ENCODE measurements at regions not wholly inside any gene's neighbourhood (a gene's known extent, or its start where the extent isn't known, plus 50 kb on each side); places are given as distances from the start of the nearest gene placed in this dataset.

DNA sequence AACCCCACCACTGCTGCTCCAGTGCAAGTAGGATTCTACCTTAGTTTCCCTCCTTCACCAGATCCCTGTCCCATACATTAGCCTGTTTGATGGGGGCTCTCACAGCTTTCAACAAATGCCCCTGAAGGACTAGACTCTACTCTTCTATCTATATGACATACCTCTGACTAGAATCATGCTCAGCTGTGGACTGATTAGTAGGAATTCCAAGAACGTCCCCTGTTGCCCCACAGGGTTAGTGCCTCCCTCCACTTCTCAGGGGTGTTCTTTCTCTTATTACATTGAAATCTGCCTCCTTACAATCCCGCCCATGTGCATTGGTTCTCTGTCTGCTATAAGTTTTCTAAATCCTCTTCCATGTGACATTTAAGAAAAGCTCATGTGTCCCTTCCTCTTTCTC, 375.9 kb upstream of the DUSP10 start:
- CTCF ChIA-PET = no interaction called here
- Histone ChIP-seq H3K4me3 (replicated peaks in 1 of 2; ENCODE audit: low read depth in 1 of 2, low read length in 2 of 2) (no peak overlapping the region), H3K27me3 (ENCODE audit: insufficient read depth, low read length) (no peaks in the 10 kb centered on the region), H3K27ac (ENCODE audit: low read depth, low read length) (no peak overlapping the region), H3K9me2 (ENCODE audit: insufficient read depth) (no peaks in the 10 kb centered on the region), H2AFZ (ENCODE audit: low read depth, low read length, poor library complexity, severe bottlenecking) (no peak overlapping the region), H4K20me1 (ENCODE audit: insufficient read depth) (no peaks in the 10 kb centered on the region), H3K9me3 (ENCODE audit: control insufficient read depth in 1 of 2, insufficient read depth in 1 of 2, low read depth in 1 of 2, low read length in 2 of 2) (no peaks in the 10 kb centered on the region), H3K79me2 (ENCODE audit: insufficient read depth, low read length) (no peaks in the 10 kb centered on the region), H3K36me3 (ENCODE audit: control insufficient read depth in 1 of 2, insufficient read depth in 2 of 2, low read length in 2 of 2) (no peaks in the 10 kb centered on the region), H3K9ac (ENCODE audit: low read length) (no peak overlapping the region), H3K4me1 (ENCODE audit: control insufficient read depth in 1 of 2, insufficient read depth in 2 of 2, low read length in 2 of 2) (no peaks in the 10 kb centered on the region), H3K4me2 (ENCODE audit: low read length) (no peak overlapping the region)
- ATAC-seq = no peak
- intact Hi-C loops (cut with micrococcal nuclease) = no loop called here
- POLR2A ChIA-PET = no interaction called here
- no peak for DNase-seq (ENCODE audit: low read depth, low spot score)
- RAD21 ChIA-PET (ENCODE audit: low non-redundant PET in 1 of 2, low total read pairs in 2 of 2, uncharacterized antibody in 2 of 2, unreplicated experiment in 2 of 2) = no interaction called here
- BruUV-seq (replicated peaks) = no TSS peak
- TF ChIP-seq MAX (IDR thresholded peaks at IDR 0.05) (no peak), ELF1 (IDR thresholded peaks at IDR 0.05; ENCODE audit: borderline replicate concordance, low read depth) (no peak), YY1 (IDR thresholded peaks at IDR 0.05; ENCODE audit: extremely low read depth, insufficient replicate concordance, low read depth, low read length) (no peak), RAD21 (IDR thresholded peaks at IDR 0.05; ENCODE audit: low read depth) (no peak), TCF7L2 (IDR thresholded peaks at IDR 0.05; ENCODE audit: borderline replicate concordance, extremely low read depth, insufficient read depth, insufficient read length) (no peak)

DNA sequence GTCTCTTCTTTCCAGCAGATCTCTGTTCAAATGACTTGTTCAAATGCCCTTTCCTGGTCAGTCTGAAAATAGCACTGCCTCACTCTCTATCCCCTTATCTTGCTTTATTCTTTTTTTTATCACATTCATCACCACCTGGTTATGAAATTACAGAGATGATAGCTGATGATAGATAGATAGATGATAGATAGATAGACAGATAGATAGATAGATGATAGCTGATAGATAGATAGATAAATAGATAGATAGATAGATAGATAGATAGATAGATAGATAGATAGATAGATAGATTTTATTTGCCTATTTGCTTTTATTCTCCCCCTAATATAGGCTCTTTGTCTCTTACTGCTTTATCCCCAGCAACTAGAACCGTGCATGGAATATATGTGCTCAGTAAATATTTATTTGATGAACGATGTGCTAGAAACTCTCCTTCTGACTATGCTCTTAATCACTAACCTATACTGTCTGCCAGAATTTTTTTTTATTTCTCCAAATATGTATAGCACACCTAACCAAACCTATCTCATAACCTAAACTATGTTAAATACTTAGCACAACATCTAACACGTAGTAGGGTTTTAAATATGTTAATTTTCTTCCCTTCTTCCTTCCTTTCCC, 372.8 kb upstream of the DUSP10 start:
- intact Hi-C loops (cut with micrococcal nuclease) = no loop called here
- Histone ChIP-seq H3K27ac (ENCODE audit: low read depth, low read length) (no peak overlapping the region), H4K20me1 (ENCODE audit: insufficient read depth) (no peaks in the 10 kb centered on the region), H3K36me3 (ENCODE audit: control insufficient read depth in 1 of 2, insufficient read depth in 2 of 2, low read length in 2 of 2) (no peaks in the 10 kb centered on the region), H3K9me2 (ENCODE audit: insufficient read depth) (no peaks in the 10 kb centered on the region), H3K4me3 (replicated peaks in 1 of 2; ENCODE audit: low read depth in 1 of 2, low read length in 2 of 2) (no peak overlapping the region), H3K4me2 (ENCODE audit: low read length) (no peak overlapping the region), H3K9me3 (ENCODE audit: control insufficient read depth in 1 of 2, insufficient read depth in 1 of 2, low read depth in 1 of 2, low read length in 2 of 2) (no peaks in the 10 kb centered on the region), H3K4me1 (ENCODE audit: control insufficient read depth in 1 of 2, insufficient read depth in 2 of 2, low read length in 2 of 2) (no peaks in the 10 kb centered on the region), H2AFZ (ENCODE audit: low read depth, low read length, poor library complexity, severe bottlenecking) (no peak overlapping the region), H3K27me3 (ENCODE audit: insufficient read depth, low read length) (no peaks in the 10 kb centered on the region), H3K79me2 (ENCODE audit: insufficient read depth, low read length) (no peaks in the 10 kb centered on the region), H3K9ac (ENCODE audit: low read length) (no peak overlapping the region)
- ChIA-PET CTCF (no interaction called here), POLR2A (no interaction called here), RAD21 (ENCODE audit: low non-redundant PET in 1 of 2, low total read pairs in 2 of 2, uncharacterized antibody in 2 of 2, unreplicated experiment in 2 of 2) (no interaction called here)
- DNase-seq (ENCODE audit: low read depth, low spot score) = no peak
- no TSS peak for BruUV-seq (replicated peaks)
- TF ChIP-seq CTCF (IDR thresholded peaks at IDR 0.05 in 2 of 3, conservative IDR thresholded peaks at IDR 0.05 in 1 of 3; ENCODE audit: borderline replicate concordance in 1 of 3, insufficient read depth in 1 of 3, low read depth in 2 of 3, low read length in 2 of 3) (no peak), ELF1 (IDR thresholded peaks at IDR 0.05; ENCODE audit: borderline replicate concordance, low read depth) (no peak), EZH2phosphoT487 (IDR thresholded peaks at IDR 0.05; ENCODE audit: borderline replicate concordance) (no peak), ZNF274 (IDR thresholded peaks at IDR 0.05; ENCODE audit: low read depth, low read length) (no peak), TCF7L2 (IDR thresholded peaks at IDR 0.05; ENCODE audit: borderline replicate concordance, extremely low read depth, insufficient read depth, insufficient read length) (no peak), POLR2AphosphoS5 (IDR thresholded peaks at IDR 0.05; ENCODE audit: low read depth, low read length) (no peak), EGR1 (IDR thresholded peaks at IDR 0.05; ENCODE audit: low read depth) (no peak), MAX (IDR thresholded peaks at IDR 0.05) (no peak)
- TF ChIP-seq, protein P1, sequence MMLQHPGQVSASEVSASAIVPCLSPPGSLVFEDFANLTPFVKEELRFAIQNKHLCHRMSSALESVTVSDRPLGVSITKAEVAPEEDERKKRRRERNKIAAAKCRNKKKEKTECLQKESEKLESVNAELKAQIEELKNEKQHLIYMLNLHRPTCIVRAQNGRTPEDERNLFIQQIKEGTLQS (IDR thresholded peaks at IDR 0.05) = no peak
- TF ChIP-seq, protein P2, sequence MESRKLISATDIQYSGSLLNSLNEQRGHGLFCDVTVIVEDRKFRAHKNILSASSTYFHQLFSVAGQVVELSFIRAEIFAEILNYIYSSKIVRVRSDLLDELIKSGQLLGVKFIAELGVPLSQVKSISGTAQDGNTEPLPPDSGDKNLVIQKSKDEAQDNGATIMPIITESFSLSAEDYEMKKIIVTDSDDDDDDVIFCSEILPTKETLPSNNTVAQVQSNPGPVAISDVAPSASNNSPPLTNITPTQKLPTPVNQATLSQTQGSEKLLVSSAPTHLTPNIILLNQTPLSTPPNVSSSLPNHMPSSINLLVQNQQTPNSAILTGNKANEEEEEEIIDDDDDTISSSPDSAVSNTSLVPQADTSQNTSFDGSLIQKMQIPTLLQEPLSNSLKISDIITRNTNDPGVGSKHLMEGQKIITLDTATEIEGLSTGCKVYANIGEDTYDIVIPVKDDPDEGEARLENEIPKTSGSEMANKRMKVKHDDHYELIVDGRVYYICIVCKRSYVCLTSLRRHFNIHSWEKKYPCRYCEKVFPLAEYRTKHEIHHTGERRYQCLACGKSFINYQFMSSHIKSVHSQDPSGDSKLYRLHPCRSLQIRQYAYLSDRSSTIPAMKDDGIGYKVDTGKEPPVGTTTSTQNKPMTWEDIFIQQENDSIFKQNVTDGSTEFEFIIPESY (IDR thresholded peaks at IDR 0.05; ENCODE audit: extremely low read depth, insufficient replicate concordance, low read length) = no peak
- ATAC-seq = no peak

Data from HCT116 (cell line).